ENCODE measurements at regions not wholly inside any gene's neighbourhood (a gene's known extent, or its start where the extent isn't known, plus 50 kb on each side); places are given as distances from the start of the nearest gene placed in this dataset.

GRCh38 chr14:62079038-62079437 lies 316.8 kb downstream of the SNAPC1 start:
- H3K4me3 Mint-ChIP-seq = no peak overlapping the region
- no peak for TF ChIP-seq CTCF (conservative IDR thresholded peaks at IDR 0.05)
- no peak overlapping the region for H3K4me2 ChIP-seq (ENCODE audit: insufficient read depth, insufficient read length, low read length)

More at GRCh38 chr14:62079038-62079437, 316.8 kb downstream of the SNAPC1 start:
- Histone ChIP-seq H4K91ac (ENCODE audit: insufficient read length, low read depth, low read length) (no peak overlapping the region), H2BK20ac (ENCODE audit: low read depth, low read length, poor library complexity, severe bottlenecking) (no peak overlapping the region), H3K23ac (ENCODE audit: insufficient read length, low read depth, low read length) (no peak overlapping the region), H3K4me1 (ENCODE audit: insufficient read depth, low read length) (no peaks in the 10 kb centered on the region), H3K27ac (ENCODE audit: insufficient read length, low read depth, low read length) (no peak overlapping the region), H3K56ac (ENCODE audit: insufficient read length, low read depth, low read length) (no peak overlapping the region), H2BK12ac (ENCODE audit: insufficient read length, low read depth, low read length) (no peak overlapping the region), H3K23me2 (ENCODE audit: insufficient read length, low read depth, low read length, poor library complexity, severe bottlenecking) (no peaks in the 10 kb centered on the region), H4K8ac (replicated peaks; ENCODE audit: insufficient read length, low read depth, low read length) (no peak overlapping the region), H3K4ac (ENCODE audit: low read depth, low read length) (no peak overlapping the region), H3K79me2 (ENCODE audit: insufficient read depth, low read length) (no peaks in the 10 kb centered on the region), H3K27me3 (ENCODE audit: insufficient read depth, low read length) (no peaks in the 10 kb centered on the region), H2BK5ac (ENCODE audit: insufficient read length, low read length) (no peak overlapping the region), H2BK15ac (ENCODE audit: low read depth, low read length) (no peak overlapping the region), H2BK120ac (ENCODE audit: low read depth, low read length, poor library complexity, severe bottlenecking) (no peak overlapping the region), H3K79me1 (ENCODE audit: insufficient read depth, low read depth, low read length, poor library complexity, severe bottlenecking) (no peaks in the 10 kb centered on the region), H3K18ac (ENCODE audit: insufficient read length, low read depth, low read length) (no peak overlapping the region), H3K14ac (ENCODE audit: insufficient read depth, low read length) (no peak overlapping the region), H4K5ac (ENCODE audit: insufficient read length, low read depth, low read length) (no peak overlapping the region), H4K20me1 (ENCODE audit: control insufficient read depth, insufficient read depth, insufficient read length) (no peaks in the 10 kb centered on the region), H3K9me3 (ENCODE audit: control insufficient read depth, low read depth, low read length) (no peaks in the 10 kb centered on the region), H3T11ph (ENCODE audit: low read length) (no peak overlapping the region), H2AK5ac (ENCODE audit: insufficient read length, low read length) (no peak overlapping the region), H2AFZ (ENCODE audit: low read length) (no peak overlapping the region), H3K9ac (ENCODE audit: extremely low read depth, insufficient read length, low read length) (no peak overlapping the region)
- H3K36me3 Mint-ChIP-seq (ENCODE audit: insufficient read depth in 1 of 3, low read depth in 3 of 3) = no peaks in the 10 kb centered on the region
- no peak overlapping the region for H3K27ac Mint-ChIP-seq
- H3K4me1 Mint-ChIP-seq = peaks cover 0 to 6% of the 10 kb centered on the region in 2 experiments; a peak in 2 of 4 replicates
- 0 out of 2 replicates have a peak, but pooled peaks cover 2% of the 10 kb centered on the region for H3K27me3 Mint-ChIP-seq (ENCODE audit: low read depth)
- DNase-seq = no peak
- no peaks in the 10 kb centered on the region for H3K9me3 Mint-ChIP-seq
- WGBS (ENCODE audit: extremely low coverage, insufficient read length, low lambda C conversion rate) = no CpG with 5 or more reads among the region's 1 CpG

Data from H9 (cell line).